ENCODE measurements at regions not wholly inside any gene's neighbourhood (a gene's known extent, or its start where the extent isn't known, plus 50 kb on each side); places are given as distances from the start of the nearest gene placed in this dataset.

DNA sequence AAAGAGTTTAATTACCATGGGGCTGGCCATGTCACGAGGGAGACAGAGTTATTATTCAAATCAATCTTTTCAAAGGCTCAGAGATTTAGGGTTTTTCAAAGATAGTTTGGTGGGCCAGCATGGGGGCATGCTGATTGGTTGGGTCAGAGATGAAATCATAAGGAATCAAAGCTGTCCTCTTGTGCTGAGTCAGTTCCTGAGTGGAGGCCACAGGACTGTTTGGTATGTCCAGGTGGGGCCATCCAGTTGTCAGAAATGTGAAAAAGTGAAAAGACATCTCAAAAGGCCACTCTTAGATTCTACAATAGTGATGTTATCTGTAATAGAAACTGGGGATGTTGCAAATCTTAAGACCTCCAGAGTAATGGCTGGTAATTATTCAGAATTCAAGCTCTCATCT is 288.6 kb downstream of the EN1 start:
- TF ChIP-seq, protein P1, sequence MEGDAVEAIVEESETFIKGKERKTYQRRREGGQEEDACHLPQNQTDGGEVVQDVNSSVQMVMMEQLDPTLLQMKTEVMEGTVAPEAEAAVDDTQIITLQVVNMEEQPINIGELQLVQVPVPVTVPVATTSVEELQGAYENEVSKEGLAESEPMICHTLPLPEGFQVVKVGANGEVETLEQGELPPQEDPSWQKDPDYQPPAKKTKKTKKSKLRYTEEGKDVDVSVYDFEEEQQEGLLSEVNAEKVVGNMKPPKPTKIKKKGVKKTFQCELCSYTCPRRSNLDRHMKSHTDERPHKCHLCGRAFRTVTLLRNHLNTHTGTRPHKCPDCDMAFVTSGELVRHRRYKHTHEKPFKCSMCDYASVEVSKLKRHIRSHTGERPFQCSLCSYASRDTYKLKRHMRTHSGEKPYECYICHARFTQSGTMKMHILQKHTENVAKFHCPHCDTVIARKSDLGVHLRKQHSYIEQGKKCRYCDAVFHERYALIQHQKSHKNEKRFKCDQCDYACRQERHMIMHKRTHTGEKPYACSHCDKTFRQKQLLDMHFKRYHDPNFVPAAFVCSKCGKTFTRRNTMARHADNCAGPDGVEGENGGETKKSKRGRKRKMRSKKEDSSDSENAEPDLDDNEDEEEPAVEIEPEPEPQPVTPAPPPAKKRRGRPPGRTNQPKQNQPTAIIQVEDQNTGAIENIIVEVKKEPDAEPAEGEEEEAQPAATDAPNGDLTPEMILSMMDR (IDR thresholded peaks at IDR 0.05; ENCODE audit: low read depth, low read length, missing input control): no peak
- TF ChIP-seq YY1 (IDR thresholded peaks at IDR 0.05): no peak
- TF ChIP-seq, protein P2, sequence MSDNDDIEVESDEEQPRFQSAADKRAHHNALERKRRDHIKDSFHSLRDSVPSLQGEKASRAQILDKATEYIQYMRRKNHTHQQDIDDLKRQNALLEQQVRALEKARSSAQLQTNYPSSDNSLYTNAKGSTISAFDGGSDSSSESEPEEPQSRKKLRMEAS (IDR thresholded peaks at IDR 0.05): no peak
- TF ChIP-seq GABPA (IDR thresholded peaks at IDR 0.05 in 1 of 2, conservative IDR thresholded peaks at IDR 0.05 in 1 of 2): no peak
- TF ChIP-seq, protein P3, sequence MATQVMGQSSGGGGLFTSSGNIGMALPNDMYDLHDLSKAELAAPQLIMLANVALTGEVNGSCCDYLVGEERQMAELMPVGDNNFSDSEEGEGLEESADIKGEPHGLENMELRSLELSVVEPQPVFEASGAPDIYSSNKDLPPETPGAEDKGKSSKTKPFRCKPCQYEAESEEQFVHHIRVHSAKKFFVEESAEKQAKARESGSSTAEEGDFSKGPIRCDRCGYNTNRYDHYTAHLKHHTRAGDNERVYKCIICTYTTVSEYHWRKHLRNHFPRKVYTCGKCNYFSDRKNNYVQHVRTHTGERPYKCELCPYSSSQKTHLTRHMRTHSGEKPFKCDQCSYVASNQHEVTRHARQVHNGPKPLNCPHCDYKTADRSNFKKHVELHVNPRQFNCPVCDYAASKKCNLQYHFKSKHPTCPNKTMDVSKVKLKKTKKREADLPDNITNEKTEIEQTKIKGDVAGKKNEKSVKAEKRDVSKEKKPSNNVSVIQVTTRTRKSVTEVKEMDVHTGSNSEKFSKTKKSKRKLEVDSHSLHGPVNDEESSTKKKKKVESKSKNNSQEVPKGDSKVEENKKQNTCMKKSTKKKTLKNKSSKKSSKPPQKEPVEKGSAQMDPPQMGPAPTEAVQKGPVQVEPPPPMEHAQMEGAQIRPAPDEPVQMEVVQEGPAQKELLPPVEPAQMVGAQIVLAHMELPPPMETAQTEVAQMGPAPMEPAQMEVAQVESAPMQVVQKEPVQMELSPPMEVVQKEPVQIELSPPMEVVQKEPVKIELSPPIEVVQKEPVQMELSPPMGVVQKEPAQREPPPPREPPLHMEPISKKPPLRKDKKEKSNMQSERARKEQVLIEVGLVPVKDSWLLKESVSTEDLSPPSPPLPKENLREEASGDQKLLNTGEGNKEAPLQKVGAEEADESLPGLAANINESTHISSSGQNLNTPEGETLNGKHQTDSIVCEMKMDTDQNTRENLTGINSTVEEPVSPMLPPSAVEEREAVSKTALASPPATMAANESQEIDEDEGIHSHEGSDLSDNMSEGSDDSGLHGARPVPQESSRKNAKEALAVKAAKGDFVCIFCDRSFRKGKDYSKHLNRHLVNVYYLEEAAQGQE (IDR thresholded peaks at IDR 0.05): no peak
- TF ChIP-seq JUND (IDR thresholded peaks at IDR 0.05): no peak
- TF ChIP-seq RAD21 (IDR thresholded peaks at IDR 0.05): no peak
- TF ChIP-seq, protein P4, sequence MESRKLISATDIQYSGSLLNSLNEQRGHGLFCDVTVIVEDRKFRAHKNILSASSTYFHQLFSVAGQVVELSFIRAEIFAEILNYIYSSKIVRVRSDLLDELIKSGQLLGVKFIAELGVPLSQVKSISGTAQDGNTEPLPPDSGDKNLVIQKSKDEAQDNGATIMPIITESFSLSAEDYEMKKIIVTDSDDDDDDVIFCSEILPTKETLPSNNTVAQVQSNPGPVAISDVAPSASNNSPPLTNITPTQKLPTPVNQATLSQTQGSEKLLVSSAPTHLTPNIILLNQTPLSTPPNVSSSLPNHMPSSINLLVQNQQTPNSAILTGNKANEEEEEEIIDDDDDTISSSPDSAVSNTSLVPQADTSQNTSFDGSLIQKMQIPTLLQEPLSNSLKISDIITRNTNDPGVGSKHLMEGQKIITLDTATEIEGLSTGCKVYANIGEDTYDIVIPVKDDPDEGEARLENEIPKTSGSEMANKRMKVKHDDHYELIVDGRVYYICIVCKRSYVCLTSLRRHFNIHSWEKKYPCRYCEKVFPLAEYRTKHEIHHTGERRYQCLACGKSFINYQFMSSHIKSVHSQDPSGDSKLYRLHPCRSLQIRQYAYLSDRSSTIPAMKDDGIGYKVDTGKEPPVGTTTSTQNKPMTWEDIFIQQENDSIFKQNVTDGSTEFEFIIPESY (IDR thresholded peaks at IDR 0.05): no peak
- no peak for TF ChIP-seq HNF4A (conservative IDR thresholded peaks at IDR 0.05)

Measured in liver (tissue), 3 donors.